H9 (cell line): ENCODE measurements at regions not wholly inside any gene's neighbourhood (a gene's known extent, or its start where the extent isn't known, plus 50 kb on each side); places are given as distances from the start of the nearest gene placed in this dataset.

Experiments used
- DNase-seq: peaks from one replicate; pipeline ENCODE4 v3.0.0-alpha.2; 2017
- H2AFZ ChIP-seq: one replicate; pipeline ENCODE4 v1.6.1; 2013; ENCODE audit warnings: mild to moderate bottlenecking, low read length, control low read depth, moderate library complexity
- H2AK5ac ChIP-seq: 2 replicates; pipeline ENCODE4 v1.6.1; 2013; ENCODE audit warnings: low read length, control low read depth, mixed read lengths; ENCODE audit not compliant: insufficient read length
- H2BK120ac ChIP-seq: one replicate; pipeline ENCODE4 v1.6.1; 2013; ENCODE audit warnings: low read depth, mild to moderate bottlenecking, low read length, control low read depth, inconsistent platforms; ENCODE audit not compliant: poor library complexity, severe bottlenecking
- H2BK12ac ChIP-seq: 2 replicates; pipeline ENCODE4 v1.6.1; 2013; ENCODE audit warnings: low read length, control low read depth, mixed read lengths, low read depth; ENCODE audit not compliant: insufficient read length
- H2BK15ac ChIP-seq: 2 replicates; pipeline ENCODE4 v1.6.1; 2013; ENCODE audit warnings: low read depth, low read length, control low read depth
- H2BK20ac ChIP-seq: one replicate; pipeline ENCODE4 v1.6.1; 2013; ENCODE audit warnings: low read depth, mild to moderate bottlenecking, low read length, control low read depth, inconsistent platforms; ENCODE audit not compliant: poor library complexity, severe bottlenecking
- H2BK5ac ChIP-seq: 2 replicates; pipeline ENCODE4 v1.6.1; 2013; ENCODE audit warnings: low read length, control low read depth, mixed read lengths; ENCODE audit not compliant: insufficient read length
- H3K14ac ChIP-seq: 2 replicates; pipeline ENCODE4 v1.6.1; 2013; ENCODE audit warnings: low read length, control low read depth; ENCODE audit not compliant: insufficient read depth
- H3K18ac ChIP-seq: 2 replicates; pipeline ENCODE4 v1.6.1; 2013; ENCODE audit warnings: low read depth, mild to moderate bottlenecking, mixed read lengths, low read length, control low read depth; ENCODE audit not compliant: insufficient read length
- H3K23ac ChIP-seq: 2 replicates; pipeline ENCODE4 v1.6.1; 2013; ENCODE audit warnings: low read length, control low read depth, mixed read lengths, low read depth; ENCODE audit not compliant: insufficient read length
- H3K23me2 ChIP-seq: 2 replicates; pipeline ENCODE4 v1.6.1; 2013; ENCODE audit warnings: low read depth, mild to moderate bottlenecking, mixed read lengths, low read length, control low read depth; ENCODE audit not compliant: insufficient read length, poor library complexity, severe bottlenecking
- H3K27ac ChIP-seq: 2 replicates; pipeline ENCODE4 v1.5.1; 2013; ENCODE audit warnings: low read length, control low read depth, mixed read lengths, low read depth; ENCODE audit not compliant: insufficient read length
- H3K27me3 ChIP-seq: 2 replicates; pipeline ENCODE4 v1.6.1; 2013; ENCODE audit warnings: low read length, control low read depth, inconsistent platforms; ENCODE audit not compliant: insufficient read depth
- H3K4ac ChIP-seq: 2 replicates; pipeline ENCODE4 v1.6.1; 2013; ENCODE audit warnings: low read depth, mild to moderate bottlenecking, control low read depth, inconsistent platforms, low read length, moderate library complexity
- H3K4me1 ChIP-seq: 2 replicates; pipeline ENCODE4 v1.6.1; 2013; ENCODE audit warnings: low read length, control low read depth, inconsistent platforms; ENCODE audit not compliant: insufficient read depth
- H3K4me2 ChIP-seq: 2 replicates; pipeline ENCODE4 v1.6.1; 2013; ENCODE audit warnings: low read length, control low read depth, mixed read lengths; ENCODE audit not compliant: insufficient read length, insufficient read depth
- H3K56ac ChIP-seq: 2 replicates; pipeline ENCODE4 v1.6.1; 2013; ENCODE audit warnings: low read depth, mild to moderate bottlenecking, mixed read lengths, low read length, control low read depth; ENCODE audit not compliant: insufficient read length
- H3K79me1 ChIP-seq: 2 replicates; pipeline ENCODE4 v1.6.1; 2013; ENCODE audit warnings: low read depth, mild to moderate bottlenecking, moderate library complexity, low read length, control low read depth, inconsistent platforms; ENCODE audit not compliant: insufficient read depth, poor library complexity, severe bottlenecking
- H3K79me2 ChIP-seq: 2 replicates; pipeline ENCODE4 v1.6.1; 2013; ENCODE audit warnings: low read length, control low read depth, inconsistent platforms; ENCODE audit not compliant: insufficient read depth
- H3K9ac ChIP-seq: 2 replicates; pipeline ENCODE4 v1.6.1; 2013; ENCODE audit warnings: low read length, control low read depth, mixed read lengths; ENCODE audit not compliant: insufficient read length; ENCODE audit errors: extremely low read depth
- H3K9me3 ChIP-seq: one replicate; pipeline ENCODE4 v1.6.1; 2013; ENCODE audit warnings: low read depth, low read length, inconsistent platforms; ENCODE audit not compliant: control insufficient read depth
- H3T11ph ChIP-seq: one replicate; pipeline ENCODE4 v1.6.1; 2013; ENCODE audit warnings: mild to moderate bottlenecking, low read length, control low read depth, inconsistent platforms
- H4K20me1 ChIP-seq: one replicate; pipeline ENCODE4 v1.6.1; 2013; ENCODE audit not compliant: control insufficient read depth, insufficient read length, insufficient read depth
- H4K5ac ChIP-seq: 2 replicates; pipeline ENCODE4 v1.6.1; 2013; ENCODE audit warnings: low read depth, mild to moderate bottlenecking, mixed read lengths, low read length, control low read depth; ENCODE audit not compliant: insufficient read length
- H4K8ac ChIP-seq: replicated peaks from 2 replicates; pipeline ENCODE4 v1.6.1; 2013; ENCODE audit warnings: low read length, control low read depth, mixed read lengths, low read depth; ENCODE audit not compliant: insufficient read length
- H4K91ac ChIP-seq: 2 replicates; pipeline ENCODE4 v1.6.1; 2013; ENCODE audit warnings: low read depth, mild to moderate bottlenecking, moderate library complexity, mixed read lengths, low read length, control low read depth; ENCODE audit not compliant: insufficient read length
- H3K27ac Mint-ChIP-seq, 3 experiments: 2 replicates in 2 of 3; 3 replicates in 1 of 3; pipeline ENCODE4 v1.8.0; 2020 to 2021; ENCODE audit warnings: mixed read lengths in 3 of 3, mild to moderate bottlenecking in 1 of 3, moderate library complexity in 1 of 3
- H3K27me3 Mint-ChIP-seq: 2 replicates; pipeline ENCODE4 v1.8.0; 2021; ENCODE audit warnings: low read depth, mild to moderate bottlenecking, moderate library complexity, mixed read lengths
- H3K36me3 Mint-ChIP-seq, 3 experiments: 2 replicates in 2 of 3; 3 replicates in 1 of 3; pipeline ENCODE4 v1.8.0; 2020 to 2021; ENCODE audit warnings: low read depth in 3 of 3, mixed read lengths in 3 of 3; ENCODE audit not compliant: insufficient read depth in 1 of 3
- H3K4me1 Mint-ChIP-seq, 2 experiments: 2 replicates each; pipeline ENCODE4 v1.8.0; 2020; ENCODE audit warnings: mixed read lengths in 2 of 2
- H3K4me3 Mint-ChIP-seq, 2 experiments: 2 replicates in 1 of 2; 3 replicates in 1 of 2; pipeline ENCODE4 v1.8.0; 2020 to 2021; ENCODE audit warnings: mild to moderate bottlenecking in 2 of 2, mixed read lengths in 2 of 2, moderate library complexity in 1 of 2
- H3K9me3 Mint-ChIP-seq, 2 experiments: 2 replicates in 1 of 2; 3 replicates in 1 of 2; pipeline ENCODE4 v1.8.0; 2020; ENCODE audit warnings: mild to moderate bottlenecking in 2 of 2, mixed read lengths in 2 of 2, moderate library complexity in 1 of 2
- WGBS: extraction: QIAGEN DNeasy Blood & Tissue Kit; methylation state at CpG from one replicate; pipeline ENCODE4 v1.1.7; 2013; ENCODE audit warnings: missing lambda C conversion rate, low lambda C conversion rate, mixed read lengths; ENCODE audit not compliant: insufficient read length; ENCODE audit errors: extremely low coverage; 5-methylcytosine and 5-hydroxymethylcytosine counted together
- TF ChIP-seq, protein P1 (sequence below): fragments of 200-600 bp; sonication (generic); conservative IDR thresholded peaks from 3 replicates; pipeline ENCODE4 v1.8.0; 2021; ENCODE audit warnings: antibody characterized with exemption, mild to moderate bottlenecking

DNA sequence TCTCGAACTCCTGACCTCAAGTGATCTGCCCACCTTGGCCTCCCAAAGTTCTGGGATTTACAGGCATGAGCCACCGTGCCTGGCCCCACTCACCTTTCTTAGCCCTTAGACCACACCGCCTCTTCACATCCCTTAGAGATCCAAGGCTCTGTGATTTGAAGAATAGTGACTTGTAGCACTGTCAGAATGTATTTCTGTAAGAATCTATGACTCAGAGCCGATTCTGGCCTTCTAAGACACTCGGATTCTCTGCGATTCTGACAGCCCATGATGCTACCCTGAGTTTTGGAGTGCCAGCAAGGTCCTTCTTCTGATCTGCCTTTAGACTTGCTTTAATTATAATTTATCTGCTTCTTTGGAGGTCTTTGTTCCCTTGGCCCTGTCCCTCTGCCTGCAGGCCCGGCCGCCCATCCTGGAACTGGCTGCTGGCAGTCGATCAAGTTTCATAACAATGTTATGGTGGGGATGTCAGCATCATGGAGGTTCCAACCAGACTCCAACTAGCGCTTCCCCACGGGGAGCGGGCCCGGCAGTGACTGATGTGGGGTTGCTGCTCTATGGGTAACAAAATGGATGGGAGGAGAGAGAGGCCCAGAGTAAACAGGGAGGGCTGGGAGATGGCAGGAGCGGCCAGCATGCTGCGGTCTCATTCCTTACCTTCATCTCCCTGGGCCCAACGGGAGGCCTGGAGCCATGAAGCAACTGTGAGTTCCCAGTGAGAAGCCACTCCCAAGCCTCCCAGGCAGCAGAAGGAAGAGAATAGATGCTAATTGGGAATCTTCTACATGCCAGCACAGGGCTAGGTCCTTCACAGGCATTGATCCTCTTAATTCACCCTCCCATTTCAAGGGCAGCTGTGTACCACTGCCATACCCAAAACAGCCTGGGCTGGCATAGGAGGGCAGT lies 55.7 kb upstream of the RASD2 start:
- H3K56ac ChIP-seq, result no peak overlapping the region
- H2AK5ac ChIP-seq, result no peak overlapping the region
- no peaks in the 10 kb centered on the region for H4K20me1 ChIP-seq
- H3K23ac ChIP-seq, result no peak overlapping the region
- WGBS, result no CpG with 5 or more reads among the region's 16 CpGs
- H3K27me3 ChIP-seq, result no peaks in the 10 kb centered on the region
- no peak overlapping the region for H3K4ac ChIP-seq
- Mint-ChIP-seq H3K27ac (0 out of 7 replicates have a peak overlapping the region, but pooled peaks of 1 of the 3 experiments have one; percentile 9), H3K27me3 (peaks cover 58% of the 10 kb centered on the region), H3K9me3 (no peaks in the 10 kb centered on the region), H3K4me3 (no peak overlapping the region), H3K36me3 (no peaks in the 10 kb centered on the region; a peak in 1 of 7 replicates), H3K4me1 (peaks cover 4 to 27% of the 10 kb centered on the region in 2 experiments; a peak in 2 of 4 replicates)
- H4K91ac ChIP-seq, result no peak overlapping the region
- H3T11ph ChIP-seq, result no peak overlapping the region
- no peak overlapping the region for H2AFZ ChIP-seq
- no peak overlapping the region for H2BK12ac ChIP-seq
- H3K9ac ChIP-seq, result no peak overlapping the region
- TF ChIP-seq, protein P1, sequence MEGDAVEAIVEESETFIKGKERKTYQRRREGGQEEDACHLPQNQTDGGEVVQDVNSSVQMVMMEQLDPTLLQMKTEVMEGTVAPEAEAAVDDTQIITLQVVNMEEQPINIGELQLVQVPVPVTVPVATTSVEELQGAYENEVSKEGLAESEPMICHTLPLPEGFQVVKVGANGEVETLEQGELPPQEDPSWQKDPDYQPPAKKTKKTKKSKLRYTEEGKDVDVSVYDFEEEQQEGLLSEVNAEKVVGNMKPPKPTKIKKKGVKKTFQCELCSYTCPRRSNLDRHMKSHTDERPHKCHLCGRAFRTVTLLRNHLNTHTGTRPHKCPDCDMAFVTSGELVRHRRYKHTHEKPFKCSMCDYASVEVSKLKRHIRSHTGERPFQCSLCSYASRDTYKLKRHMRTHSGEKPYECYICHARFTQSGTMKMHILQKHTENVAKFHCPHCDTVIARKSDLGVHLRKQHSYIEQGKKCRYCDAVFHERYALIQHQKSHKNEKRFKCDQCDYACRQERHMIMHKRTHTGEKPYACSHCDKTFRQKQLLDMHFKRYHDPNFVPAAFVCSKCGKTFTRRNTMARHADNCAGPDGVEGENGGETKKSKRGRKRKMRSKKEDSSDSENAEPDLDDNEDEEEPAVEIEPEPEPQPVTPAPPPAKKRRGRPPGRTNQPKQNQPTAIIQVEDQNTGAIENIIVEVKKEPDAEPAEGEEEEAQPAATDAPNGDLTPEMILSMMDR, result no peak
- no peak for DNase-seq
- H2BK15ac ChIP-seq, result no peak overlapping the region
- no peak overlapping the region for H4K8ac ChIP-seq
- no peak overlapping the region for H2BK5ac ChIP-seq
- H3K9me3 ChIP-seq, result no peaks in the 10 kb centered on the region
- H2BK120ac ChIP-seq, result no peak overlapping the region
- H2BK20ac ChIP-seq, result no peak overlapping the region
- no peaks in the 10 kb centered on the region for H3K23me2 ChIP-seq
- no peaks in the 10 kb centered on the region for H3K79me2 ChIP-seq
- H3K79me1 ChIP-seq, result no peaks in the 10 kb centered on the region
- no peak overlapping the region for H3K27ac ChIP-seq
- no peak overlapping the region for H4K5ac ChIP-seq
- no peak overlapping the region for H3K18ac ChIP-seq
- no peak overlapping the region for H3K4me2 ChIP-seq
- no peaks in the 10 kb centered on the region for H3K4me1 ChIP-seq
- H3K14ac ChIP-seq, result no peak overlapping the region
